ENCODE measurements at regions not wholly inside any gene's neighbourhood (a gene's known extent, or its start where the extent isn't known, plus 50 kb on each side); places are given as distances from the start of the nearest gene placed in this dataset.

DNA sequence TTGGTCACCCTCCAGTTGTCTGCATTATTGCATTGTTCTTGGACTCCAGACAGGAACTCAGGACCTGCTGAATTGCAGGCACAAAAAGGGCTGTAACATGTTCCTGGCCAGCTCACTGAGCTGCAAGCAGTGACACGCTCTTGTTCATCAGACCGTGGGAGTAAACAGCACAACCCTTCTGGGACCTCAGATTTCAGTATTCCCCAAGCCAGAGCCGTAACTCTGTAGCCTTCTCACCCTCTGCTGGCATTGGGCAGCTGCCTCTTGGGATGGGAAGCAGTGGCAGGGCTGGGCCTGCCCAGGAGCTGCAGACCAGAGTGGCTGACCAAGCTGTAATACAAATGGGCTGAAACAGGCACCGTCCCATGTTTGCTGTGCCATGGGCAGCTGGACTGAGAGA, 607.1 kb upstream of the BCHE start:
- no peaks in the 10 kb centered on the region for H3K27me3 ChIP-seq (ENCODE audit: insufficient read depth, low read depth, low read length)
- H3K36me3 ChIP-seq (ENCODE audit: insufficient read depth, low read length) = no peaks in the 10 kb centered on the region
- H2AFZ ChIP-seq (ENCODE audit: low read depth, low read length) = no peak overlapping the region
- H3K9me2 ChIP-seq (ENCODE audit: insufficient read depth, low read length) = no peaks in the 10 kb centered on the region
- no peaks in the 10 kb centered on the region for H3K79me2 ChIP-seq (replicated peaks; ENCODE audit: insufficient read depth, low read length)
- H3K4me2 ChIP-seq (ENCODE audit: low read length) = no peak overlapping the region
- no peaks in the 10 kb centered on the region for H3F3A ChIP-seq (ENCODE audit: insufficient read depth, low read length, poor library complexity, severe bottlenecking)
- no peaks in the 10 kb centered on the region for H3K9me3 ChIP-seq (ENCODE audit: low read length)
- no peaks in the 10 kb centered on the region for H4K20me1 ChIP-seq (ENCODE audit: insufficient read depth)
- H3K4me3 ChIP-seq (ENCODE audit: low read length) = no peak overlapping the region
- TF ChIP-seq MXI1 (conservative IDR thresholded peaks at IDR 0.05; ENCODE audit: poor library complexity, severe bottlenecking) (no peak), TAF1 (IDR thresholded peaks at IDR 0.05; ENCODE audit: low read depth) (no peak), EZH2 (IDR thresholded peaks at IDR 0.05; ENCODE audit: borderline replicate concordance, insufficient read depth, low read length, poor library complexity, severe bottlenecking) (no peak), POLR2AphosphoS5 (IDR thresholded peaks at IDR 0.05) (no peak), RAD21 (conservative IDR thresholded peaks at IDR 0.05) (no peak), SMC3 (conservative IDR thresholded peaks at IDR 0.05; ENCODE audit: poor library complexity) (no peak), EP300 (conservative IDR thresholded peaks at IDR 0.05; ENCODE audit: poor library complexity, severe bottlenecking) (no peak)
- TF ChIP-seq, protein P1, sequence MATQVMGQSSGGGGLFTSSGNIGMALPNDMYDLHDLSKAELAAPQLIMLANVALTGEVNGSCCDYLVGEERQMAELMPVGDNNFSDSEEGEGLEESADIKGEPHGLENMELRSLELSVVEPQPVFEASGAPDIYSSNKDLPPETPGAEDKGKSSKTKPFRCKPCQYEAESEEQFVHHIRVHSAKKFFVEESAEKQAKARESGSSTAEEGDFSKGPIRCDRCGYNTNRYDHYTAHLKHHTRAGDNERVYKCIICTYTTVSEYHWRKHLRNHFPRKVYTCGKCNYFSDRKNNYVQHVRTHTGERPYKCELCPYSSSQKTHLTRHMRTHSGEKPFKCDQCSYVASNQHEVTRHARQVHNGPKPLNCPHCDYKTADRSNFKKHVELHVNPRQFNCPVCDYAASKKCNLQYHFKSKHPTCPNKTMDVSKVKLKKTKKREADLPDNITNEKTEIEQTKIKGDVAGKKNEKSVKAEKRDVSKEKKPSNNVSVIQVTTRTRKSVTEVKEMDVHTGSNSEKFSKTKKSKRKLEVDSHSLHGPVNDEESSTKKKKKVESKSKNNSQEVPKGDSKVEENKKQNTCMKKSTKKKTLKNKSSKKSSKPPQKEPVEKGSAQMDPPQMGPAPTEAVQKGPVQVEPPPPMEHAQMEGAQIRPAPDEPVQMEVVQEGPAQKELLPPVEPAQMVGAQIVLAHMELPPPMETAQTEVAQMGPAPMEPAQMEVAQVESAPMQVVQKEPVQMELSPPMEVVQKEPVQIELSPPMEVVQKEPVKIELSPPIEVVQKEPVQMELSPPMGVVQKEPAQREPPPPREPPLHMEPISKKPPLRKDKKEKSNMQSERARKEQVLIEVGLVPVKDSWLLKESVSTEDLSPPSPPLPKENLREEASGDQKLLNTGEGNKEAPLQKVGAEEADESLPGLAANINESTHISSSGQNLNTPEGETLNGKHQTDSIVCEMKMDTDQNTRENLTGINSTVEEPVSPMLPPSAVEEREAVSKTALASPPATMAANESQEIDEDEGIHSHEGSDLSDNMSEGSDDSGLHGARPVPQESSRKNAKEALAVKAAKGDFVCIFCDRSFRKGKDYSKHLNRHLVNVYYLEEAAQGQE (IDR thresholded peaks at IDR 0.05; ENCODE audit: borderline replicate concordance) = no peak
- TF ChIP-seq, protein P2, sequence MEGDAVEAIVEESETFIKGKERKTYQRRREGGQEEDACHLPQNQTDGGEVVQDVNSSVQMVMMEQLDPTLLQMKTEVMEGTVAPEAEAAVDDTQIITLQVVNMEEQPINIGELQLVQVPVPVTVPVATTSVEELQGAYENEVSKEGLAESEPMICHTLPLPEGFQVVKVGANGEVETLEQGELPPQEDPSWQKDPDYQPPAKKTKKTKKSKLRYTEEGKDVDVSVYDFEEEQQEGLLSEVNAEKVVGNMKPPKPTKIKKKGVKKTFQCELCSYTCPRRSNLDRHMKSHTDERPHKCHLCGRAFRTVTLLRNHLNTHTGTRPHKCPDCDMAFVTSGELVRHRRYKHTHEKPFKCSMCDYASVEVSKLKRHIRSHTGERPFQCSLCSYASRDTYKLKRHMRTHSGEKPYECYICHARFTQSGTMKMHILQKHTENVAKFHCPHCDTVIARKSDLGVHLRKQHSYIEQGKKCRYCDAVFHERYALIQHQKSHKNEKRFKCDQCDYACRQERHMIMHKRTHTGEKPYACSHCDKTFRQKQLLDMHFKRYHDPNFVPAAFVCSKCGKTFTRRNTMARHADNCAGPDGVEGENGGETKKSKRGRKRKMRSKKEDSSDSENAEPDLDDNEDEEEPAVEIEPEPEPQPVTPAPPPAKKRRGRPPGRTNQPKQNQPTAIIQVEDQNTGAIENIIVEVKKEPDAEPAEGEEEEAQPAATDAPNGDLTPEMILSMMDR (IDR thresholded peaks at IDR 0.05; ENCODE audit: poor library complexity, severe bottlenecking) = no peak
- no peak overlapping the region for H3K27ac ChIP-seq (ENCODE audit: low read length)
- no peak overlapping the region for H3K9ac ChIP-seq (ENCODE audit: low read length)

DNA sequence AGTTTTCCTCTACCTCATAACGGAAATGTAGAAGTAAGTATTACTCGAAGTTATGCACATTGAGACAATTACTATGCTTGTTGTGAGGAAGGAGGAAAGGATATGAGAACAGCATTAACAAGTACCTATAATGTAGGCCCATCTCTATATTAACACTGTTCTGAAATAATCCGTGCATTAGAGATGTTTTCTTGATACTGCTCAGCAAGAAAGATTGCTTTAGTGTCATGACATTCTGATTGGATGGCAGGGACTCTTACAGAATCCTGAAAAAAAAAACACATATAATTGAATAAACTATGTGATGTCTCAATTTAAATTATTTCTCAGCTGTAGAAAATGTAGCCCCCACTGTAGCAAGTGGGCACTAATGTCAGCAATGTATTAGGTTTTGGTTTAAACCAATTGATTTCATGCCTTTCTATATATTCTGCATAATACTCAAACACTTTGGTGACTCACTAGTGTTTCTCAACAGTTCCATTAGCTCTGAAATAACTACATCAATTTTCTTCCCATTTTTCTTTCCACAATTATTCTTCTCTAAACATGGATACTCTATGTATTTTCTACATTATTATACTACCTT, 598.3 kb upstream of the BCHE start:
- Histone ChIP-seq H3K9ac (ENCODE audit: low read length) (no peak overlapping the region), H3F3A (ENCODE audit: insufficient read depth, low read length, poor library complexity, severe bottlenecking) (no peaks in the 10 kb centered on the region), H3K36me3 (ENCODE audit: insufficient read depth, low read length) (no peaks in the 10 kb centered on the region), H3K27me3 (ENCODE audit: insufficient read depth, low read depth, low read length) (no peaks in the 10 kb centered on the region), H3K79me2 (replicated peaks; ENCODE audit: insufficient read depth, low read length) (no peaks in the 10 kb centered on the region), H4K20me1 (ENCODE audit: insufficient read depth) (no peaks in the 10 kb centered on the region), H3K27ac (ENCODE audit: low read length) (no peak overlapping the region), H3K4me3 (ENCODE audit: low read length) (no peak overlapping the region), H3K9me3 (ENCODE audit: low read length) (no peaks in the 10 kb centered on the region), H2AFZ (ENCODE audit: low read depth, low read length) (no peak overlapping the region), H3K4me2 (ENCODE audit: low read length) (no peak overlapping the region), H3K9me2 (ENCODE audit: insufficient read depth, low read length) (no peaks in the 10 kb centered on the region)
- TF ChIP-seq, protein P2 (IDR thresholded peaks at IDR 0.05; ENCODE audit: poor library complexity, severe bottlenecking) = no peak
- TF ChIP-seq TAF1 (IDR thresholded peaks at IDR 0.05; ENCODE audit: low read depth) = no peak
- no peak for TF ChIP-seq EZH2 (IDR thresholded peaks at IDR 0.05; ENCODE audit: borderline replicate concordance, insufficient read depth, low read length, poor library complexity, severe bottlenecking)
- TF ChIP-seq RAD21 (conservative IDR thresholded peaks at IDR 0.05) = no peak
- TF ChIP-seq MXI1 (conservative IDR thresholded peaks at IDR 0.05; ENCODE audit: poor library complexity, severe bottlenecking) = no peak
- no peak for TF ChIP-seq EP300 (conservative IDR thresholded peaks at IDR 0.05; ENCODE audit: poor library complexity, severe bottlenecking)
- TF ChIP-seq POLR2AphosphoS5 (IDR thresholded peaks at IDR 0.05) = no peak
- no peak for TF ChIP-seq SMC3 (conservative IDR thresholded peaks at IDR 0.05; ENCODE audit: poor library complexity)
- TF ChIP-seq, protein P1 (IDR thresholded peaks at IDR 0.05; ENCODE audit: borderline replicate concordance) = no peak

All from neural cell (in vitro differentiated cells).